ENCODE measurements at regions not wholly inside any gene's neighbourhood (a gene's known extent, or its start where the extent isn't known, plus 50 kb on each side); places are given as distances from the start of the nearest gene placed in this dataset.
A peak's percentile ranks its signal among the peaks of the same experiment; 100 is the strongest.

DNA sequence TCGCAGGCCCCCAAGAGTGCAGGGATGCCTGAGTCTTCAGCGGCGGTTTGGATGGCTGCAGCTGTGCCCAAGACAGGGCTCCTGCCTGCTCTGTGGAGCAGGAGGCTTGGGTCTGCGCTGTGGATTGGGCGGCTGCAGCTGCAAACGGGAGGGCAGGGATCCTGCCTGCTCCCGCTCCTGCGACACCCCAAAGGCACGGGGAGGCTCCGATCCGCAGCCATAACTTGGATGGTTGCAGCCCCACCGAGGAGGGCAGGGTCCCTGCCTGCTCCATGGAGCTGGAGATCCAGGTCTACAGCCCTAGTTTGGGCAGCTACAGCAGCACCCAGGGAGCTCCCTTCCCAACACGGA, 898.8 kb upstream of the NEGR1 start:
- no peak for DNase-seq

DNA sequence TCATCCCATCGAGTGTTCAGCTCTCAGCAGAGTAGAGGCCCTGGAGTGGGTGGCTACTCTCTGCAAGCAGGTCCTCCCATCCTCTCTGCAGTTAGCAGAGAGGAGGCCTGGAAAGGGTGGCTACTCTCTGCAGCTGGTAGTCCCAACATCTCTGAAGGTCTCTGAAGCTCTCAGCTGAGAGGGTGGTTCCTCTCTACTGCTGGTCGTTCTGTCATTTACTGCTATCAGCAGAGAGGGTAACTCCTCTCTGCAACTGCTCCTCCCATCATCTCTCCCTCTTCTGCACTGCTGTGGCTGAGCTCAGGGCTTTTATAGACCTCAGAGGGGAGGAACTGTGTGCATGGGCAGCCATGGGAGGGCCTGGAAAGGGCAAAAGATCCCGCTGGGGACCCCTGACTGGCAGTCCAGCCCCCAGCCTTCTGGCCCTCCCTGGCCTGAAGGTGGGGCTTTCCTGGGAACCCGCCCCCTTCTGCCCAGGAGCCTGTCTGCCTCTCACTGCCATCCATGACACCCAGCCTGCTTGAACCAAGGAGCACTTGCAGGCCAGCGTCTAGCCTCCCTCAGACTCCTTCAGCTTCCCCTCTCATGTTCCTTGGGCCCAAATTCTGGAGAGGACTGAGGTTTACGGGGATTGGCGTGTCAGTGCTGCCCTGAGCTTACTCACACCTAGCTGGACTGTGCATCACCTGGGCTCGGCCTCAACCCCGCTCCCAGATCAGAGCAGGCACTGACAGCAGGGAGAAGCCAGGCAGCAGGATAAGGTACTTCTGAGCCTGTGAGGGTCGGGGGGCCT, 898.3 kb upstream of the NEGR1 start:
- DNase-seq = no peak

DNA sequence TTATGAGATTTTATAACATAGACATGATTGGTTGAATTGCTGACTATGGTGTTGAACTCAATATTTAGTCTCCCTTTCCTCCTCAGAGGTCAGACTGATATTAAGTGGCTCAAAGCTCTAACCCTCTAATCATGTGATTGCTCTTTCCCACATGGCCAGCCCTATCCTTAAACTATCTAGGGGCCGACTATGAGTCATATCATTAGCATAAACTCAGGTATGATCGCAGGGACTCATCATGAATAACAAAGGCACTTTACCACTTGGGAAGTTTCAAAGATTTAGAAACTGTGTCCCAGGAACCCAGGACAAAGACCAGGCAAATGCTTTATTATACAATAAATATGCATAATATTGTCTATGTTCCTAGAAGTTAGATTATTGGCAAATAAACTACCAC, 894.6 kb upstream of the NEGR1 start:
- no peak for DNase-seq

DNA sequence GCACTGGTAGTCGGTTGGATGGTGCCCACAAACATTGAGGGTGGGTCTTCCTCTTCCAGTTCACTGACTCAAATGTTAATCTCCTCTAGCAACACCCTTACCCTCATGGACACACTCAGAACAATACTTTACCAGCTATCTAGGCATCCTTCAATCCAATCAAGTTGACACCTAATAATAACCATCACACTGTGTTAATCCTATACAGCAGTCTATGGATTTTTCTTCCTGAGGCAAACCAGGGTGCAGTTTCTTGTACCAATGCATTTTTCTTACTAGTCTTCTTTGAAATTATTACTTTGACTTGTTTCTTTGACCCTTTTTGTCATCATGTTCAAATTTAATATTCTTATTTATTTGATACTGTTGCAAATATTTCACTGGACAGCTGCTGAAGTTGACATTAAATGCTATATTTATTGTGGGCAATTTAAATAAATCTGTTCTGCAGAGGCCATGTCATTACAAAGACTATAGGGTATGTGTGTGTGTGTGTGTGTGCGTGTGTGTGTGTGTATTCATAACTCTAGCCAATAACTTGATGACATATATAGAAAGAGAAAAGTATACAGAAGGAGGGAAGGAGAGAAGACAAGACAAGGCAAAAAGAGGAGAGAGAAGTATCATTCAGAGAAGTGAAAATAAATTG, 884.8 kb upstream of the NEGR1 start:
- no peak for DNase-seq

DNA sequence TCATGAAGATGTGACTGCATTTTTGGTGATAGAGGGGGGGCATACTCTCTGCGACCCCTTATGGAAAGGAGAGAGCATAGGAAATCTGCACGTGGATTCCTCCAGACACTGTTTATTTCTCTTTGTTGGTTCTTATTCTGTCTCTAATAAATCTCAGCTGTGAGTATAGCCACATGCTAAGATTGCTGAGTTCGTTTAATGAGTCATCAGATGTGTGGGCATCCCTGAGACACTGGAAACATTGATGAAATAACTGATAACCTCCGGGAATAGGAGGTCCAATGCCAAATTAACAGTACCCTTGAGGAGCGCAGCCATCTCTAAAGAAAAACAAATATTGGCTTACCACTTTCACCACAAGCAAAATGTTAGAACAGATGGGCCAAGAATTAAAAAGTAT, 880.2 kb upstream of the NEGR1 start:
- DNase-seq = no peak

DNA sequence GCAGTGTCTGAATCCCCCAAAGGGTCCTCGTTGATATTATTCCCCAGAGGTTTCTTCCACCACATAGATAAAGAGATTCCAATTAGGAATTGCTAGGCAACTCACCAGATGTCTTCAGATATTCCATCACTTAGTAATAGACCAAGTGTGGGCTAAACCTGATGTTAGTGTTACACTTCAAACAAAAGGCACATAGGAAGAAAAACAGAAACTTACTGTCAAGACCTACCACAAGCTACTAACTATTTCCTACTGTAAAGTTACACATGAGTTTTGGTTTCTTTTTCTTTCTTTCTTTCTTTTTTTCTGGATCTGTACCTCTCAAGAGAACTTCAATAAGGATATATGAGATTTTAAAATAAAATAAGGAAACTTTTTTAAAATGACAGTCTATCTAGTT, 879.1 kb upstream of the NEGR1 start:
- DNase-seq = no peak

DNA sequence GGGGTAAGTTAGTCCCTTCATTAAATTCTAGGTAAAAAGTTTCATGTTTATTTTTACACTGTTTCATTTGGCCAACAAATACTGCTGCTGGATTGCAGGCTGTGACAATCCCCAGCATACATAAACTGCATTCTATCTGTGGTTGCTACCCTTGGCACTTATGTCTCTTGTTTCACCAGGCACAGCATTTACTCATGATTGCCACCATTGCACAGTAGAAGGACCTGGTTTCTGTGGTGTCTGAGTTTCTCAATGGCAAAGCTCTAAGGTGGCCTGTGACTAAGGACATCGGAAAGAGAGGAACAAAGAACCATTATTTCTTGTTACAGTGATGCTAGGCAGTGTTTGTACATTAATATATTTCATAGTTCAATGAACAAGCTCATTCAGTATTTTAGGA, 878.4 kb upstream of the NEGR1 start:
- DNase-seq = no peak

DNA sequence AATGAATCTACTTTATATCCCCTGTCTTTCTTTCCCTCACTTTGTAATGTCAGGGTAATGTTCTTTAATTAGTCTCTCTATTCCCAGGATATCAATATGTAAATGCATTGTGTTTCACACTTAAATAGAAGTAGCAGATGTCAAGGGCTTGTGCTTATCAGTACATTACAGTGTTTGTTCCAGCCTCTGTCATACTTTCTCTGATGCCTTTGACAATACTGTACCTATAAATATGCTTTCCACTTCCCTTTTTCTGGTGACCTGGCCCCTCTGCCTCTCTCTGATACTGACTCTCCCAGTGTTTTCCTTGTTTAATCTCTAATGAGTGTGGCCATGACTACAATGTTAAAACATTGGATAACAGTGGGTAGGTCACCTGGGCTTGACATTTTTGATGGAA, 862.0 kb upstream of the NEGR1 start:
- peak; percentile 32 for DNase-seq

DNA sequence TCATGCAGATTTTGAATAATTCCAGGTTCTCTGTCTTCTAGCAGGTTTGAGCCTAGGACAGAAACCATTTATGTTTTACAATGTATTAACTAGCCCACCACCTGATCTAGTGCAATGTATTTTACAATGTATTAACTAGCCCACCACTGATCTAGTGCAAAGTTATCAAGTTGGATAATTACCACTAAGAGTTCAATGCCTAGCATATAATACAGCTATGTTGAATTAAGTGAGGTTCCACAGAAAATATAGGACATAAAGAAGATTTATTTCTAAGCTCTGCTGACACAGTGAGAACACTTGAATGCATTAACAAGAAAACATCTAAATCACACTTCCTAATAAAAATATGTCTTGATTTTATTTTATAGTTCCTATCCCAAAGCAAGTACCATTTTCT, 854.6 kb upstream of the NEGR1 start:
- no peak for DNase-seq

DNA sequence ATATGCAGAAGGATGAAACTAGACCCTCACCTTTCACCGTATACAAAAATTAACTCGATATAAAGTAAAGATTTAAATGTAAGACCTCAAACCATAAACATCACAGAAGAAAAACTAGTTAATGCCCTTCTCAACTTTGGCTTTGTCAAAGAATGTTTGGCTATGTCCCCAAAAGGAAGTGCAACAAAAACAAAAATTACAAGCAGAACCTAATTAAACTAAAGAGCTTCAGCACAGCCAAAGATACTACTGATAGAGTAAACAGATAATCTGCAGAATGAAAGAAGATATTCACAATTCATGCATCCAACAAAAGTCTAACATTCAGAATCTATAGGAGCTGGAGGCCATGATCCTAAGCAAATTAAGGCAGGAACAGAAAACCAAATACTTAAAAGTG, 824.6 kb upstream of the NEGR1 start:
- no peak for DNase-seq

DNA sequence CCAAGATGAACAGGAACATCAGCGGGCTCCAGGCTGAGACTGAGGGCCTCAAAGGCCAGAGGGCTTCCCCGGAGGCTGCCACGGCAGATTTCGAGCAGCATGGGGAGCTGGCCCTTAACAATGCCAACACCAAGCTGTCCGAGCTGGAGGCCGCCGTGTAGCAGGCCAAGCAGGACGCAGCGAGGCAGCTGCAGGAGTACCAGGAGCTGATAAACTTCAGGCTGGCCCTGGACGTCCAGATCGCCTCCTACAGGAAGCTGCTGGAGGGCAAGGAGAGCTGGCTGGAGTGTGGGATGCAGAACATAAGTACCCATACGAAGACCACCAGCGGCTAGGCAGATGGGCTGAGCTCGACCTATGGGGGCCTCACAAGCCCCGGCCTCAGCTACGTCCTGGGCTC, 823.4 kb upstream of the NEGR1 start:
- DNase-seq = no peak

DNA sequence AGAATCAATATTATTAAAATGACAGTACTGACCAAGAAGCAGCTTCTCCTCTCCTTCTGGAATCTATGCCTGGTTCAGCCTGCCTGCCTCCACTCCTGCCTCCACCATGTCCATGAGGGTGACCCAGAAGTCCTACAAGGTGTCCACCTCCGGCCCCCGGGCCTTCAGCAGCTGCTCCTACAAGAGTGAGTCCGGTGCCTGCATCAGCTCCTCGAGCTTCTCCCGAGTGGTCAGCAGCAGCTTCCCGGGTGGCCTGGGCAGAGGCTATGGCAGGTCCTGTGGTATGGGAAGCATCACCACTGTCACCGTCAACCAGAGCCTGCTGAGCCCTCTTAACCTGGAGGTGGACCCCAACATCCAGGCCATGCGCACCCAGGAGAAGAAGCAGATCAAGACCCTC, 822.4 kb upstream of the NEGR1 start:
- no peak for DNase-seq

DNA sequence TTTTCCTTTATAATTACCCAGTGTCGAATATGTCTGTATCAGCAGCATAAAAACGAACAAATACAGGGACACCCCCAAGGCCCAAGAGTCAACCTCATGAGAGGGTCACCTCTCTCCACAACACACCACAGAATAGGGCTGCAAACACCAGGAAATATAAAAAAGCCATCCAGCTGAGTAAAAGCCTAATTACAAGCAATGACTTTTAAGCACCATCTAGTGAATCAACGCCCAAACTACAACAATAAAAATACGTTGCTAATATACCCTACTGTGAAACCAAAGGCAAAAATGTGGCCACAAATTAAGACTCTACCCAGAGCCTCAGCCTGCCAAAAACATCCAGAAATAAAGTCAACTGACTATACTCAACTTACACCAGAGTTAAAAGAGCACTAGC, 817.9 kb upstream of the NEGR1 start:
- DNase-seq = no peak

DNA sequence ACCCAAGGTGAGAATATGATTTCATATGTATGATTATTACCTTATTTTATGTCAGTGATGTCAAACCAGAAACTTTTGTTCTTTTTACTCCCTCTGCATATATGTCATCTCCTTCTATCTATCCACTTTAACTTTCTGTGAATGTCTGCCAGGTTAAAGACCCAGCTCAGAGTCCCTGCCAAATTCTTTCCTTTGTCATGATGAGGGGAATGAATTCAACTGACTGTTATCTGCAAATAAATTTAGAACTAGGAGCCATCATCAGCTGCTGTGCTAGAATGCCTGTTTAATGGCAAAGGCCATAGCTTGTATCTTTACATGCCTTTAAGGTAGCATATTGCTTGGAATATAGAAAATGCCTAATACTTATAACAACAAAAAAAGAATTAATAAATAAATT, 815.6 kb upstream of the NEGR1 start:
- no peak for DNase-seq

DNA sequence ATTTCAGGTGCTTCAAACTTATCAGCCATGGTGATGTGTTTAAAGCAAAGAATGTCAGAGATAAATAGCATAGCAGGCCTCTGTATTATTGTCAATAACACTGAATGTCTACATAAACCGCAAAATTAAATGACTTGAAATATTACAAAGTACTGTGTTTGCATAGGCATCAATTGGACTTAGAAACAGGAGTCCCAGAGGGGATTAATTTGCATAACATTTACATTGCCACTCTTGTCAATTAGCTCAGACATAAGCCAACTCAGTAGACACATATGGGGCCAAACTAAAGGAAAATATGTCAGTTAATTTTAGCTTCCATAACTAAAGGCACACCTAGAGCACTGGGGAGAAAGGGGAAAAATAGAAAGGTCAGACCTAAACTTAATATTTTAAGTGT, 814.5 kb upstream of the NEGR1 start:
- DNase-seq = no peak

DNA sequence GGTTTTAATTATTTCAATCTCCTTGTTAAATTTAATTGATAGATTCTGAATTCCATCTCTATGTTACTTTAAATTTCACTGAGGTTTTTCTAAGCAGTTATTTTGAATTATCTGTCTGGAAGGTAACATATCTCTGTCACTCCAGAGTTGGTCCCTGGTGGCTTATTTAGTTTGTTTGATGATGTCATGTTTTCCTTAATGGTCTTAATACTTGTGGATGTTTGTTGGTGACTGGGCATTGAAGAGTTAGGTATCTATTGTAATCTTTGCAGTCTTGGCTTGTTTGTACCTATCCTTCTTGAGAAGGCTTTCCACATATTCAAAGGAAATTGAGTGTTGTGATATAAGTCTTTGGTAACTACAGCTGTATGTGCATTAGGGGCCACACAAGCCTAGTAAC, 810.0 kb upstream of the NEGR1 start:
- no peak for DNase-seq

DNA sequence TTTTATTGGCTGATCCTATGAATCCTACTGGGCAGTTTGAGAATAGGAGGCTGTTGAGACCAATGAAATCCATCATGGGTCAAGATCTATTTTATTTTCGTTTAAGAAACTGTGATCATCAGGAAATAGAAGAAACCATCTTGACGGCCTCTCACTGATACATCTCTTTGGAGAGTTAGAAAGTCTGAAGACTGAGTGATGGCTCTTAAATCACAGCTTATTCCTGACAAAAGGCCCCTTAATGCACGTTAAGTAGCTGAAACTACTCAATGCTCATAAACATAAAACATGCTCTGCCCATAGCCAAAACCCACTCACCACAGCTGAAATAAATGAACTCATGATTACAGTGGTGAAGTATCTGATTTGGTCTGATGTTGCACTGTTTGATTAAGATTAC, 784.5 kb upstream of the NEGR1 start:
- no peak for DNase-seq

DNA sequence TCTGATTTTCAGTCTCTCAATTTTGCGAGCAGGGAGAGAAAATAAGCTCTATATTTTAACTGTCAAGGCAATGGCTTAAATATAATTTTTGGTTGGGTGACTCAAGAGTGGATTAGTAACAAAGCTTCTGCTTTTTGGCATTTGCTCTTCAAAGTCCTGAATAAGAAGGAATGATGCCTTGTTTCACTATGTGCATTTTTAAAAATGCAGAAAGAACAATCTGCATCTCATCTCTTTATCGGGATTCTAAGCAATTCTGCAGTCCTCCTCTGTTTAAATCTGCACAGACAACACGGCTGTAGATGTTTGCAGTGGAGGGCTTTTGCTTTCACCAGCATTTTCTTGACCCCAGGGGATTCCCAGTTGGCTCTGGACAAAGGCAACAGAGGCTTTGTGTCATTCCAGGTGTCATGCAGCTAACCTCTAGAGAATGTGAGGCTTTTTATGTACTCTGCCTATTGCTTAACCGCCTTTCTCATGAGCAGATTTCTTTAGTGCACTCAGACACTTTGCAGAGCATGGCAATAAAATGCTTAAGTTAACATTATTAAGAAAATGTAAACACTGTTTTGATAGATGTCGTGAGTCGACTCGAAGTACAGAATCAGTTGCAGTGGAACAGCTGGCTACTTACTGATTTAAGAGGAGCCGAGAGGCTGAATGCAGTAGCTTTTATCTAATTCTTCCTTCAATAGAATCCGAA, 783.2 kb upstream of the NEGR1 start:
- no peak for DNase-seq

DNA sequence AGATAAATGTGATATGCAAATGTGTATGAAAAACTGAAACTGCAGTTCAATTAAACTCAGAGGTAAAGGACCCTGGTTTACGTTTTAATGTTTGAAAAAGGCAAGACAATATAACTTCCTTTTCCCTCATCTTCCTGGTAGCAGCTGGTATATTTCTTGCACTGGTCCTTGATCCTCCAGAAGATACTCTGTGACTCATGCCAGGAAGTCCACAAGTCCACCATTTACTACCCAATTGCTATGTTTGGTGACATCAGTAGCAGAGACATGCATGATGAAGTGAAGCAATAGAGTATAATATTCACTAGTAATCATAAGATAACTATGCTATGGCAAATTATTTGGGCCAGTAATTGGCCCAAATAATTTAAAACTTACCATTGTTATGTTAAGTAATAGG, 774.5 kb upstream of the NEGR1 start:
- no peak for DNase-seq

DNA sequence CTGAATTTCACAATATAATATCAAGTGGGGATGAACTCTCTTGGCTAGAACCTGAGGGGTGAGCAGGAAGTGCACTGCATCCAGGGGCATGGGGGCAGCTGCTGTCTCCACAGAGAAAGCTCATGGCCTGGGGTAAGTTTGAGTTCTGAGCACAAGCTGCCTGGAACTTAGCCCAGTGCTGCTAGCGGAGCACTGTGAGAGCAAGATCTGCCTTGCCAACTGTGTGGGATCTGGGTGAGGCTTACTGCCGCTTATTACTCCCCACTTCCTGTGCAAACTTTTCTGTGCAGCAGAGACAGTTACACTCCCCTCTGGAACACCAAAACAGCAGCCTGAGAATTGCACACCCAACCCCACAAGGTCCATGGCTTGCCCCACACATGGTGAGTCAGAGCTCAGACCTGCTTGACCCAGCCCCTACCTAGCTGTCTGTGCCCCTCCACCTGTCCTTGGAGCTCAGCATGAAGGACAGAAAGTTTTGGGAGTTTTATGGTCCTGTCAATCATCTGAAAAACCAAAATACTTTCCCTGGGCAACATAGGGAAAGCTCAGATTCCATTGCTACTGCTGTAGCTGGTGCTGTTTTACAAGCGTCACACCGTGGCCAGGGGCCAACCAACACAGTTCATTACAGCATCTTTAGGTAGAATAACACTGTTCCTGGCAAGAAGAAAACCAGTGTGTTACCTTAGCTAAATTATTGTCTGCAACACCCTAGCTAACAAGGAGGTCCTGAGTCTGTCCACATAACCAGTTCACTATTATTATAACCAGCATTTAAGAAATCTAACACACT, 762.1 kb upstream of the NEGR1 start:
- DNase-seq = no peak

DNA sequence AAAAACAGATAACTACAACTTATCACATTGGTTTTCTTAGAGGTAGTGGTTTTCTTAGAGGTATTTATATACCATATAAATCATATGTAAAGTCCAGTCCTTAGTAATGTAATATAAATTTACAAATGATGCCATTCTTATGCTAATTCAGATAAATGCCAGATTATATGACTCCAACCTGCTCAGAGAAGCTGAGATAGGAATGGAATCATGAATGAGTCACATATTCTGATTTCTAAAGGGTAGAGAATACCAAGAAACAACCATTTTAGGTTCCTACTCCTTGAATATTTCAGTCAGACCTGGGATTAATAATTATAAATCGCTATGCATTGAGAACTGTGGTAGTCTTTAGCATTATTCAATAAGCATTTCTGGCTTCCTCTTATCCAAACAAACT, 760.1 kb upstream of the NEGR1 start:
- no peak for DNase-seq

DNA sequence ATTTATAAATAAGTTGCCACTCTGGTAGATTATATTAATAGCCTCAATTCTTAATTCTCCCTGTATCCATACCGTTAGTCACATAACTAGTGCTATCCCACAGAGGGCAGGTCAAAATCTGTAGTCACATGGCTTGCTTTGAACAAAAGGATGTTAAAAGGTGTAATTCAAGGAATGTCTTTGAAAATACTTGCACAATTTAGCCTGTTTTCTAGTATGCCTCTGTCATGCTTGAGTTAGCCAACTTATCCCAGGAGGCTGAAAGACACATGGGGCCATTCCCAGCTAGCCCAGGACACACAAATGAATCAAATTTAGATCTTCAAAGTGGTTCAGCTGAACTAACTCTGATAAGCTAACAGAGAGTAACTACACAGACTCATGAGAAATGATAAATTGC, 758.5 kb upstream of the NEGR1 start:
- no peak for DNase-seq

DNA sequence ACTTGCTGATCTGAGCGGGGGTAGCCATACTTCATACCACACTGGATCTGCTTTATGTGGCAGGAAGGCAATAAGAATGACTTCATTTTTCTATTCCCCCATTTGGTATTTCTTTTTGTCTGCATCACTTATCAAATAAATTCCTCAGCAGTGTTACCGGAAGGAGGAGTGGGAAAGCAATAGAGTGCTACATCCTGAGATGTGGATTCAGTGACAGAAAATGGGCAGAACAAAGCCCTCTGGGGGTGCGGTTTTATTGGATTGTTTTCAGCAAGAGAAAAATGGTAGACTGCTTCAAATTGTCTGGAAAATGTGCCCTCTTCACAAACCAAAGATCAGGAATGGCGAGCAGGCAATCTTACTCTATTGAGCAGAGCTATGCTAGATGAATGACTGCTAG, 751.9 kb upstream of the NEGR1 start:
- no peak for DNase-seq

DNA sequence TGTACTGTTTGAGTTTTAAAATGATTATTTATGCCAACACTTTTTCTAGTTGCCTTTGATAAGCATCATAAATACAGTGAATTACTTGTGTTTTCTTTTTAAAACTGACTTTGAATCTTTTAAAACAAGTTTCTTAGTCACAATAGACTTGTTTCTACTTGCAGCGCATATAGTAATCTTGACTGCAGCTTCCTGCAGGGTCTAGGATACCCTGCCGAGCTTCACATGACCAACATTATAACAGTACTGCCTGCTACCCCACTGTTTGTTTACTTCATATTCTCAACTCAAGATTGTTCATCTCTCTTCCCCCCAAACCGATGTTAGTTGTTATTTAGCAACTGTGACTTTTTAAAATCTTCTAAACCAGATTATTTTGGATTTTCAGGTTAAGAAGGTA, 751.3 kb upstream of the NEGR1 start:
- no peak for DNase-seq

Measured in hematopoietic multipotent progenitor cell treated with erythropoietin and hydrocortisone succinate and interleukin-3 and kit ligand, for 8 days (in vitro differentiated cells).